ENCODE measurements at regions not wholly inside any gene's neighbourhood (a gene's known extent, or its start where the extent isn't known, plus 50 kb on each side); places are given as distances from the start of the nearest gene placed in this dataset.
"Not testable (repeated sequence)": the region's sequence is repeated elsewhere in the genome, so short reads cannot be mapped to it uniquely, and the experiment has no call there.

DNA sequence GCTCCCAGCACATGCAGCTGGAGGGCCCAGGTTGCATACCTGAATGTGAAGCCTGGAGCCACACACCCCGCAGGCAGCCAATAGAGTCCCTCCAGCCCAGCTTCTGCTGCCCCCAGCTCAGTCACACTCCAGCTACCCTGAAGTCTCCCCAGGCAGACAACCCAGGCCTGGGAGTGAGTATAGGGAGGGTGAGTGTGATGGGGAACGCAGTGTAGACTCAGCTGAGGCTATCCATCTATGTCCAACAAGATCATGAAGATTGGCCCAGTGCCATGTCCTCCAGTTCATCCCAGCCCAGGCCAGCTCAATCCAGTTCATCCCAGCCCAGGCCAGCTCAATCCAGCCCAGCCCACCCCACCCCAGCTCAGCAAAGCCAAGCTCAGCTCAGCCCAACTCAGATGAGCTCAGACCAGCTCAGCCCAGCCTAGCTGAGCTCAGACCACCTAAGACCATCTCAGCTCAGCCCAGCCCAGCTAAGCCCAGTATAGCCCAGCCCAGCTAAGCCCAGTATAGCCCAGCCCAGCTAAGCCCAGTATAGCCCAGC lies 330.4 kb downstream of the TMEM121 start:
- Histone ChIP-seq H3K9me3 (no peaks in the 10 kb centered on the region), H3K27ac (no peak overlapping the region), H3K4me3 (no peak overlapping the region), H3K36me3 (no peaks in the 10 kb centered on the region), H3K27me3 (no peaks in the 10 kb centered on the region), H3K4me1 (no peaks in the 10 kb centered on the region)
- DNase-seq, result no peak
- 83 to 100% (median 85%) methylated on average over 2 of the region's 2 CpGs for WGBS, 5 donors
- TF ChIP-seq POLR2AphosphoS5 (IDR thresholded peaks at IDR 0.05) (no peak), POLR2A (IDR thresholded peaks at IDR 0.05) (no peak), EP300 (IDR thresholded peaks at IDR 0.05) (no peak)
- TF ChIP-seq, protein P1, sequence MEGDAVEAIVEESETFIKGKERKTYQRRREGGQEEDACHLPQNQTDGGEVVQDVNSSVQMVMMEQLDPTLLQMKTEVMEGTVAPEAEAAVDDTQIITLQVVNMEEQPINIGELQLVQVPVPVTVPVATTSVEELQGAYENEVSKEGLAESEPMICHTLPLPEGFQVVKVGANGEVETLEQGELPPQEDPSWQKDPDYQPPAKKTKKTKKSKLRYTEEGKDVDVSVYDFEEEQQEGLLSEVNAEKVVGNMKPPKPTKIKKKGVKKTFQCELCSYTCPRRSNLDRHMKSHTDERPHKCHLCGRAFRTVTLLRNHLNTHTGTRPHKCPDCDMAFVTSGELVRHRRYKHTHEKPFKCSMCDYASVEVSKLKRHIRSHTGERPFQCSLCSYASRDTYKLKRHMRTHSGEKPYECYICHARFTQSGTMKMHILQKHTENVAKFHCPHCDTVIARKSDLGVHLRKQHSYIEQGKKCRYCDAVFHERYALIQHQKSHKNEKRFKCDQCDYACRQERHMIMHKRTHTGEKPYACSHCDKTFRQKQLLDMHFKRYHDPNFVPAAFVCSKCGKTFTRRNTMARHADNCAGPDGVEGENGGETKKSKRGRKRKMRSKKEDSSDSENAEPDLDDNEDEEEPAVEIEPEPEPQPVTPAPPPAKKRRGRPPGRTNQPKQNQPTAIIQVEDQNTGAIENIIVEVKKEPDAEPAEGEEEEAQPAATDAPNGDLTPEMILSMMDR (IDR thresholded peaks at IDR 0.05), result no peak
- intact Hi-C loops (cut with DNase I; ENCODE audit: low total_unique reads), result no loop called here

DNA sequence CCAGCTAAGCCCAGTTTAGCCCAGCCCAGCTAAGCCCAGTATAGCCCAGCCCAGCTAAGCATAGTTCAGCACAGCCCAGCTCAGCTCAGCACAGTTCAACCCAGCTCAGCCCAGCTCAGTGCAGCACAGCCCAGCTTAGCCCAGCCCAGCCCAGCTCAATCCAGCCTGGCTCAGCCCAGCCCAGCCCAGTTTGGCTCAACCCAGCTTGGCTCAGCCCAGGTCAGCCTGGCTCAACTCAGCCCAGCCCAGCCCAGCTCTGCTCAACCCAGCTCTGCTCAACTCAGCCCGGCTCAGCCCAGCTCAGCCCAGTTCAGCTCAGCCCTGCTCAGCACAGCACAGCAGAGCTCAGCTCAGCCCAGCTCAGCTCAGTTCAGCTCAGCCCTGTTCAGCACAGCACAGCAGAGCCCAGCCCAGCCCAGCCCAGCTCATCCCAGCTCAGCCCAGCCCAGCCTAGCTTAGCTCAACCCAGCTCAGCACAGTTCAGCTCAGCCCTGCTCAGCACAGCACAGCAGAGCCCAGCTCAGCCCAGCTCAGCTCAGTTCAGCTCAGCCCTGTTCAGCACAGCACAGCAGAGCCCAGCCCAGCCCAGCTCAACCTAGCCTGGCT lies 330.9 kb downstream of the TMEM121 start:
- Histone ChIP-seq H3K27ac (no peak overlapping the region), H3K36me3 (no peaks in the 10 kb centered on the region), H3K9me3 (no peaks in the 10 kb centered on the region), H3K4me3 (no peak overlapping the region), H3K27me3 (no peaks in the 10 kb centered on the region), H3K4me1 (no peaks in the 10 kb centered on the region)
- intact Hi-C loops (cut with DNase I; ENCODE audit: low total_unique reads), result no loop called here
- WGBS, 5 donors, result 0 to 100% (median 90%) methylated on average over 1 of the region's 1 CpG
- no peak for TF ChIP-seq EP300 (IDR thresholded peaks at IDR 0.05)
- TF ChIP-seq, protein P1 (IDR thresholded peaks at IDR 0.05), result no peak
- TF ChIP-seq POLR2A (IDR thresholded peaks at IDR 0.05), result no peak
- TF ChIP-seq POLR2AphosphoS5 (IDR thresholded peaks at IDR 0.05), result no peak
- DNase-seq, result no peak

DNA sequence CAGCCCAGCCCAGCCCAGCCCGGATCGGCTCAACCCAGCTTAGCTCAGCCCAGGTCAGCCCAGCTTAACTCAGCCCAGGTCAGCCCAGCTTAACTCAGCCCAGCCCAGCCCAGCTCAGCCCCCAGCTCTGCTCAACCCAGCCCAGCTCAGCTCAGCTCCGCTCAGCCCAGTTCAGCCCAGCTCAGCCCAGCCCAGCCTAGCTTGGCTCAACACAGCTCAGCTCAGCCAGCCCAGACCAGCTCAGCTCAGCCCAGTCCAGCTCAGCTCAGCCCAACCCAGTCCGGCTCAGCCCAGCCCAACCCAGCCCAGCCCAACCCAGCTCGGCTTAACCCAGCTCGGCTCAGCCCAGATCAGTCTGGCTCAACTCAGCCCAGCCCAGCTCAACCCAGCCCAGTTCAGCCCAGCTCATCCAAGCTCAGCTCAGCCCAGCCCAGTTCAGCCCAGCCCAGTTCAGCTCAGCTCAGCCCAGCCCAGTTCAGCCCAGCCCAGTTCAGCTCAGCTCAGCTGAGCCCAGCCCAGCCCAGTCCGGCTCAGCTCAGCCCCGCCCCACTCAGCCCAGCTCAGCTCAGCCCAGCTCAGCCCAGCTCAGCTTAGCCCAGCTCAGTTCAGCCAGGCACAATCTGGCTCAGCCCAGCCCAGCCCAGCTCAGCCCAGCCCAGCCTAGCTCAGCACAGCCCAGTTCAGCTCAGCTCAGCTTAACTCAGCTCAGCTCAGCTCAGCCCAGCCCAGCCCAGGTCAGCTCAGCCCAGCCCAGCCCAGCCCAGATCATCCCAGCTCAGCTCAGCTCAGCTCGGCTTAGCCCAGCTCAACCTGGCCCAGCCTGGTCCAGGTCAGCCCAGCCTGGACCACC lies 331.7 kb downstream of the TMEM121 start:
- intact Hi-C loops (cut with DNase I; ENCODE audit: low total_unique reads), result no loop called here
- no peak for DNase-seq
- TF ChIP-seq POLR2AphosphoS5 (IDR thresholded peaks at IDR 0.05), result no peak
- no peak for TF ChIP-seq POLR2A (IDR thresholded peaks at IDR 0.05)
- TF ChIP-seq, protein P1 (IDR thresholded peaks at IDR 0.05), result no peak
- TF ChIP-seq EP300 (IDR thresholded peaks at IDR 0.05), result no peak
- no peak overlapping the region for H3K27ac ChIP-seq
- H3K27me3 ChIP-seq, result peaks cover 0 to 3% (median 0%) of the 10 kb centered on the region in 3 donors
- WGBS, 5 donors, result 69 to 83% (median 80%) methylated on average over 3 to 9 of the region's 9 CpGs
- H3K4me1 ChIP-seq, result no peaks in the 10 kb centered on the region
- H3K9me3 ChIP-seq, result no peaks in the 10 kb centered on the region
- no peak overlapping the region for H3K4me3 ChIP-seq
- no peaks in the 10 kb centered on the region for H3K36me3 ChIP-seq

DNA sequence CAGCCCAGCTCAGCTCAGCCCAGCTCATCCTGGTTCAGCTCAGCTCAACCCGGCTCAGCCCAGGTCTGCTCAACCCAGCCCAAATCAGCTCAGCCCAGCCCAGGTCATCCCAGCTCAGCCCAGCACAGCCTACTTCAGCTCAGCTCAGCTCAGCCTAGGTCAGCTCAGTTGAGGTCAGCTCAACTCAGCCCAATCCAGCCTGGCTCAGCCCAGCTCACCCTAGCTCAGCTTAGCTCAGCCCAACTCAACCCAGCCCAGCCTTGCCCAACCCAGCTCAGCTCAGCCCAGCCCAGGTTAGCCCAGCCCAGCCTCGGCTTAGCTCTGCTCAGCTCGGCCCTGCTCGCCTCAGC lies 332.3 kb downstream of the TMEM121 start:
- intact Hi-C loops (cut with DNase I; ENCODE audit: low total_unique reads), result no loop called here
- WGBS, 5 donors, result 70 to 90% (median 75%) methylated on average over 2 to 4 of the region's 4 CpGs
- Histone ChIP-seq H3K4me1 (no peaks in the 10 kb centered on the region), H3K4me3 (no peak overlapping the region), H3K27ac (no peak overlapping the region), H3K27me3 (peaks cover 0 to 9% (median 0%) of the 10 kb centered on the region in 3 donors), H3K36me3 (no peaks in the 10 kb centered on the region), H3K9me3 (no peaks in the 10 kb centered on the region)
- DNase-seq, result no peak
- TF ChIP-seq, protein P1 (IDR thresholded peaks at IDR 0.05), result no peak
- TF ChIP-seq POLR2A (IDR thresholded peaks at IDR 0.05) (no peak), POLR2AphosphoS5 (IDR thresholded peaks at IDR 0.05) (no peak), EP300 (IDR thresholded peaks at IDR 0.05) (no peak)

DNA sequence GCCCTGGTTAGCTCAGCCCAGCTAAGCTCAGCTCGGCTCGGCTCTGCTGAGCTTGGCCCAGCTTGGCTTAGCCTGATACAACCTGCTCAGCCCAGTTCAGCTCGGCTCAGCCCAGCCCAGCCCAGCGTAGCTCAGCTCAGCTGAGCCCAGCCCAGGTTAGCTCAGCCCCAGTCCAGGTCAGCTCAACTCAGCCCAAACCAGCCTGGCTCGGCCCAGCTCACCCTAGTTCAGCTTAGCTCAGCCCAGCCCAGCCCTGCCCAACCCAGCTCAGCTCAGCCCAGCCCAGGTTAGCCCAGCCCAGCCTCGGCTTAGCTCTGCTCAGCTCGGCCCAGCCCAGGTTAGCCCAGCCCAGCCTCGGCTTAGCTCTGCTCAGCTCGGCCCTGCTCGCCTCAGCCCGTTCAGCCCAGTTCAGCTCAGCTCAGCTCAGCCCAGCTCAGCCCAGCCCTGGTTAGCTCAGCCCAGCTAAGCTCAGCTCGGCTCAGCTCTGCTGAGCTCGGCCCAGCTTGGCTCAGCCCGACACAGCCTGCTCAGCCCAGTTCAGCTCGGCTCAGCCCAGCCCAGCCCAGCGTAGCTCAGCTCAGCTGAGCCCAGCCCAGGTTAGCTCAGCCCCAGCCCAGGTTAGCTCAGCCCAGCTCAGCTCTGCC lies 332.8 kb downstream of the TMEM121 start:
- peaks cover 0 to 14% (median 0%) of the 10 kb centered on the region in 3 donors for H3K27me3 ChIP-seq
- H3K27ac ChIP-seq; H3K9me3 ChIP-seq; H3K4me1 ChIP-seq; H3K36me3 ChIP-seq; DNase-seq; H3K4me3 ChIP-seq; intact Hi-C loops (cut with DNase I; ENCODE audit: low total_unique reads): not testable (repeated sequence)
- WGBS, 5 donors, result 69 to 81% (median 77%) methylated on average over 7 to 15 of the region's 16 CpGs

Measured in stomach (tissue), 8 donors.